ENCODE measurements at regions not wholly inside any gene's neighbourhood (a gene's known extent, or its start where the extent isn't known, plus 50 kb on each side); places are given as distances from the start of the nearest gene placed in this dataset.

- TF ChIP-seq ZNF747 (tag by site-specific recombination; IDR thresholded peaks at IDR 0.05) (no peak), ZNF223 (tag by site-specific recombination; IDR thresholded peaks at IDR 0.05) (no peak), ZBTB20 (tag by site-specific recombination; IDR thresholded peaks at IDR 0.05) (no peak), ZNF623 (tag by site-specific recombination; IDR thresholded peaks at IDR 0.05) (no peak), BCL11B (tag by site-specific recombination; IDR thresholded peaks at IDR 0.05; ENCODE audit: low read depth) (no peak), ZNF175 (tag by site-specific recombination; IDR thresholded peaks at IDR 0.05) (no peak), EGR2 (tag by site-specific recombination; IDR thresholded peaks at IDR 0.05; ENCODE audit: low read depth) (no peak)
- TF ChIP-seq, protein P1, sequence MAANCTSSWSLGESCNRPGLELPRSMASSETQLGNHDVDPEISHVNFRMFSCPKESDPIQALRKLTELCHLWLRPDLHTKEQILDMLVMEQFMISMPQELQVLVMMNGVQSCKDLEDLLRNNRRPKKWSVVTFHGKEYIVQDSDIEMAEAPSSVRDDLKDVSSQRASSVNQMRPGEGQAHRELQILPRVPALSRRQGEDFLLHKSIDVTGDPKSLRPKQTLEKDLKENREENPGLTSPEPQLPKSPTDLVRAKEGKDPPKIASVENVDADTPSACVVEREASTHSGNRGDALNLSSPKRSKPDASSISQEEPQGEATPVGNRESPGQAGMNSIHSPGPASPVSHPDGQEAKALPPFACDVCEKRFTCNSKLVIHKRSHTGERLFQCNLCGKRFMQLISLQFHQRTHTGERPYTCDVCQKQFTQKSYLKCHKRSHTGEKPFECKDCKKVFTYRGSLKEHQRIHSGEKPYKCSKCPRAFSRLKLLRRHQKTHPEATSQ (tag by site-specific recombination; IDR thresholded peaks at IDR 0.05) = no peak
- TF ChIP-seq, protein P2, sequence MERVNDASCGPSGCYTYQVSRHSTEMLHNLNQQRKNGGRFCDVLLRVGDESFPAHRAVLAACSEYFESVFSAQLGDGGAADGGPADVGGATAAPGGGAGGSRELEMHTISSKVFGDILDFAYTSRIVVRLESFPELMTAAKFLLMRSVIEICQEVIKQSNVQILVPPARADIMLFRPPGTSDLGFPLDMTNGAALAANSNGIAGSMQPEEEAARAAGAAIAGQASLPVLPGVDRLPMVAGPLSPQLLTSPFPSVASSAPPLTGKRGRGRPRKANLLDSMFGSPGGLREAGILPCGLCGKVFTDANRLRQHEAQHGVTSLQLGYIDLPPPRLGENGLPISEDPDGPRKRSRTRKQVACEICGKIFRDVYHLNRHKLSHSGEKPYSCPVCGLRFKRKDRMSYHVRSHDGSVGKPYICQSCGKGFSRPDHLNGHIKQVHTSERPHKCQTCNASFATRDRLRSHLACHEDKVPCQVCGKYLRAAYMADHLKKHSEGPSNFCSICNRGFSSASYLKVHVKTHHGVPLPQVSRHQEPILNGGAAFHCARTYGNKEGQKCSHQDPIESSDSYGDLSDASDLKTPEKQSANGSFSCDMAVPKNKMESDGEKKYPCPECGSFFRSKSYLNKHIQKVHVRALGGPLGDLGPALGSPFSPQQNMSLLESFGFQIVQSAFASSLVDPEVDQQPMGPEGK (tag by site-specific recombination; IDR thresholded peaks at IDR 0.05) = no peak
Observed at GRCh38 chr6:109296452-109296851, 85.8 kb downstream of the CD164 start (continued).

GRCh38 chr6:109295774-109296156, 86.5 kb downstream of the CD164 start:
- no peak overlapping the region for H3K27ac ChIP-seq (ENCODE audit: extremely low read depth, low read depth, low read length)
- H3K4me3 ChIP-seq (ENCODE audit: low read depth, low read length) = no peak overlapping the region
- no peaks in the 10 kb centered on the region for H3K4me1 ChIP-seq (ENCODE audit: control insufficient read depth, insufficient read depth, low read length)
- TF ChIP-seq SETDB1 (IDR thresholded peaks at IDR 0.05; ENCODE audit: insufficient read length, low read length) = no peak
- no peak for TF ChIP-seq ZNF600 (tag by site-specific recombination; IDR thresholded peaks at IDR 0.05)
- TF ChIP-seq WT1 (tag by site-specific recombination; IDR thresholded peaks at IDR 0.05) = no peak
- TF ChIP-seq BCL6B (tag by site-specific recombination; IDR thresholded peaks at IDR 0.05) = no peak
- TF ChIP-seq GFI1B (tag by site-specific recombination; IDR thresholded peaks at IDR 0.05) = no peak
- no peak for TF ChIP-seq ZBTB20 (tag by site-specific recombination; IDR thresholded peaks at IDR 0.05)
- no peak for TF ChIP-seq ZNF747 (tag by site-specific recombination; IDR thresholded peaks at IDR 0.05)
- TF ChIP-seq, protein P3, sequence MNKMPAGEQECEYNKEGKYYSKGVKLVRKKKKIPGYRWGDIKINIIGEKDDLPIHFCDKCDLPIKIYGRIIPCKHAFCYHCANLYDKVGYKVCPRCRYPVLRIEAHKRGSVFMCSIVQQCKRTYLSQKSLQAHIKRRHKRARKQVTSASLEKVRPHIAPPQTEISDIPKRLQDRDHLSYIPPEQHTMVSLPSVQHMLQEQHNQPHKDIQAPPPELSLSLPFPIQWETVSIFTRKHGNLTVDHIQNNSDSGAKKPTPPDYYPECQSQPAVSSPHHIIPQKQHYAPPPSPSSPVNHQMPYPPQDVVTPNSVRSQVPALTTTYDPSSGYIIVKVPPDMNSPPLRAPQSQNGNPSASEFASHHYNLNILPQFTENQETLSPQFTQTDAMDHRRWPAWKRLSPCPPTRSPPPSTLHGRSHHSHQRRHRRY (tag by site-specific recombination; IDR thresholded peaks at IDR 0.05) = no peak
- TF ChIP-seq SCRT2 (tag by site-specific recombination; IDR thresholded peaks at IDR 0.05) = no peak
- POLR2A ChIA-PET = no interaction called here
- no peaks in the 10 kb centered on the region for H3K9me3 ChIP-seq (ENCODE audit: control insufficient read depth, insufficient read depth, low read depth, low read length)
- CTCF ChIA-PET = interaction anchor here (0.6 to 1.1 kb wide), 3 partner anchors 30 to 107 kb away, joined by 3 read pairs; no protein-coding TSS in a partner anchor
- H3K36me3 ChIP-seq (ENCODE audit: control insufficient read depth in 2 of 2, insufficient read depth in 1 of 2, low read length in 2 of 2) = peaks cover 0 to 18% of the 10 kb centered on the region in 2 experiments; a peak in 1 of 3 replicates

GRCh38 chr6:109295109-109295773, 87.0 kb downstream of the CD164 start:
- no peak overlapping the region for H3K4me3 ChIP-seq (ENCODE audit: low read depth, low read length)
- H3K27ac ChIP-seq (ENCODE audit: extremely low read depth, low read depth, low read length) = no peak overlapping the region
- H3K36me3 ChIP-seq (ENCODE audit: control insufficient read depth in 2 of 2, insufficient read depth in 1 of 2, low read length in 2 of 2) = peaks cover 0 to 19% of the 10 kb centered on the region in 2 experiments; a peak in 1 of 3 replicates
- H3K9me3 ChIP-seq (ENCODE audit: control insufficient read depth, insufficient read depth, low read depth, low read length) = no peaks in the 10 kb centered on the region
- H3K4me1 ChIP-seq (ENCODE audit: control insufficient read depth, insufficient read depth, low read length) = no peaks in the 10 kb centered on the region
- ChIA-PET POLR2A (no interaction called here), CTCF (interaction anchor here (0.6 to 1.1 kb wide), 2 partner anchors 30 to 107 kb away, joined by 3 read pairs; no protein-coding TSS in a partner anchor)
- TF ChIP-seq SCRT2 (tag by site-specific recombination; IDR thresholded peaks at IDR 0.05) (no peak), ZBTB6 (tag by site-specific recombination; IDR thresholded peaks at IDR 0.05) (no peak), GFI1B (tag by site-specific recombination; IDR thresholded peaks at IDR 0.05) (no peak), ZEB2 (tag by site-specific recombination; IDR thresholded peaks at IDR 0.05) (no peak), ZNF585B (tag by site-specific recombination; IDR thresholded peaks at IDR 0.05) (no peak), PRDM10 (tag by site-specific recombination; IDR thresholded peaks at IDR 0.05) (no peak)
- TF ChIP-seq, protein P1 (tag by site-specific recombination; IDR thresholded peaks at IDR 0.05) = no peak
